Coronary artery (tissue), 2 donors: ENCODE measurements at regions not wholly inside any gene's neighbourhood (a gene's known extent, or its start where the extent isn't known, plus 50 kb on each side); places are given as distances from the start of the nearest gene placed in this dataset.

Source experiments
- DNase-seq: peaks from one replicate; pipeline ENCODE4 v3.0.0-alpha.2; 2017; ENCODE audit warnings: low spot score
- H3K27ac ChIP-seq, 2 donors: fragments of 200-600 bp; sonication (generic); one replicate each; pipeline ENCODE4 v1.5.1; 2016 to 2019
- H3K4me3 ChIP-seq: fragments of 200-600 bp; sonication (generic); 2 replicates; pipeline ENCODE4 v1.5.1; 2016; ENCODE audit warnings: mild to moderate bottlenecking, moderate library complexity
- TF ChIP-seq, protein P1 (sequence below): fragments of 200-600 bp; sonication (generic); IDR thresholded peaks from one replicate; pipeline ENCODE4 v1.5.1; 2019; ENCODE audit warnings: antibody characterized with exemption

DNA sequence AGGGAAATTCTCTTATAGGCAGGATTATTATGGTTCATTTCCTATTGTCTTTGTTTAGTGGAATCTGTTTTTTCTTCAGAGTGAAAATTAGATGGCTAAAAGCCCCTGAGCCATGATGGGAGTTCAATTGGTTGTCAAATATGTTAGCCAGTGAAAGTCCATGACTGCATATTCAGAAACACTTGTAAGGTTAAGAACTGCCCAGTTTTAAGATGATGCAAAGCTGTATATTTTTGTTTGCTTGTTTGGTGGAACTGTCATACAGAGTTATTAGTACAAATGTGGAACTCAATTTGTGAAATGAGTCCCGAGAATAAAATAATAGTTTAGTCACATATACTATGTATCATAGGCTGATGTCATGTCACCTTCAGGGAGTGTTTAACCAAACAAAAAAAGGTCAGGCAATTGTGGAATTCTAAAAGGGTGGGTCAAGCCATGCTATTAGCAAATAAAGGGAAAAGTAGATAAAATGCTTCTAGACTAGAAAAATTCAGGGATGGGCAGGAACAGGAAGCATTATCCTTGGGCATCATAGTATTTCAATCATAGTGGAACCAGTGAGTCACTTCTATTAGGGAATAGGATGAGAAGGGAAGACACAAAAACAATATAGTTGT lies 248.3 kb upstream of the SLITRK1 start:
- no peak overlapping the region for H3K4me3 ChIP-seq
- TF ChIP-seq, protein P1, sequence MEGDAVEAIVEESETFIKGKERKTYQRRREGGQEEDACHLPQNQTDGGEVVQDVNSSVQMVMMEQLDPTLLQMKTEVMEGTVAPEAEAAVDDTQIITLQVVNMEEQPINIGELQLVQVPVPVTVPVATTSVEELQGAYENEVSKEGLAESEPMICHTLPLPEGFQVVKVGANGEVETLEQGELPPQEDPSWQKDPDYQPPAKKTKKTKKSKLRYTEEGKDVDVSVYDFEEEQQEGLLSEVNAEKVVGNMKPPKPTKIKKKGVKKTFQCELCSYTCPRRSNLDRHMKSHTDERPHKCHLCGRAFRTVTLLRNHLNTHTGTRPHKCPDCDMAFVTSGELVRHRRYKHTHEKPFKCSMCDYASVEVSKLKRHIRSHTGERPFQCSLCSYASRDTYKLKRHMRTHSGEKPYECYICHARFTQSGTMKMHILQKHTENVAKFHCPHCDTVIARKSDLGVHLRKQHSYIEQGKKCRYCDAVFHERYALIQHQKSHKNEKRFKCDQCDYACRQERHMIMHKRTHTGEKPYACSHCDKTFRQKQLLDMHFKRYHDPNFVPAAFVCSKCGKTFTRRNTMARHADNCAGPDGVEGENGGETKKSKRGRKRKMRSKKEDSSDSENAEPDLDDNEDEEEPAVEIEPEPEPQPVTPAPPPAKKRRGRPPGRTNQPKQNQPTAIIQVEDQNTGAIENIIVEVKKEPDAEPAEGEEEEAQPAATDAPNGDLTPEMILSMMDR = no peak
- H3K27ac ChIP-seq = no peak overlapping the region
- DNase-seq = no peak

DNA sequence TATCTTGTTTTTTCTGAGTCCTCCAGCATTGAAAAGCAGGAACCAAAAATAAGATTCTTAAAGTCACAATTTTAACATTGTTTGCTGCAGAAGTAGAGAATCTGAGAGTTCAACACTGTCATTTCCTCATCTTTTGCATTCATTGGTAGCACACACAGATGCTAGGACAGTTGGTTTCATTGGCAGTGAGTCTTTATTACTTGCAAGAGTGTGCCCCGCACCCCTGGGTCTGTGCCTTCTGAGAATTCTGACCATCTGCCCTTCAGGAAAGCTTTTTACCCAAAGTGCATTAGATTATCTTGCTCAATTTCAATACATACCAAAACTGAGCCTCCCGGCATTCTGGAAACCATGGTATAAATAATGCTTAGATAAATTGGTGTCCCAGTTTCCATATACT lies 247.7 kb upstream of the SLITRK1 start:
- H3K4me3 ChIP-seq = no peak overlapping the region
- no peak overlapping the region for H3K27ac ChIP-seq
- DNase-seq = no peak
- TF ChIP-seq, protein P1 = no peak

DNA sequence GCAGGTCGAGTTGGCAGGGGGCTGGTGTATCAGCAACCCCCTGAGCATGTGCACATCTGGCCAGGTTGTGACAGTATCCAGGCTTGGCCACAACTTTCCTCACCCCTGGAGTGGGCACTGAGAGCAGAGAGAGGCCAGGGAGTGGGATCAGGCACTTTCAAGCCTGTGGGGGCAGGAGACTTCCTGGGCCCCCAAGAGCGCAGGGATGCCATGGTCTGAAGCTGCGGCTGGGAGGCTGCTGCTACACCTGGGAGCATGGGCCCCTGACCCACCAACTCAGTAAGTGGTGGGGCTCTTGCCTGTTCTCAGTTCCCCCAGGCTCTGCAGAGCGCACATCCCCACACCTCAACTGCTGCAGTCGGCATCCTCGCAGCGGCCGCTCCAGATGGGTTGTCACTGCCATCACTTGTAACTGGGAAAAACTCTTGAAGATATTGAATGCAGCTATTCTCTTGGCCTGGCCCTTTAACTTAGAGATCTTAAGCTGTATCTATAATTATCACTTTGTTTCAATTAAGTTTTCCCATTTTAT lies 245.4 kb upstream of the SLITRK1 start:
- H3K4me3 ChIP-seq = no peak overlapping the region
- TF ChIP-seq, protein P1 = no peak
- DNase-seq = no peak
- no peak overlapping the region for H3K27ac ChIP-seq

DNA sequence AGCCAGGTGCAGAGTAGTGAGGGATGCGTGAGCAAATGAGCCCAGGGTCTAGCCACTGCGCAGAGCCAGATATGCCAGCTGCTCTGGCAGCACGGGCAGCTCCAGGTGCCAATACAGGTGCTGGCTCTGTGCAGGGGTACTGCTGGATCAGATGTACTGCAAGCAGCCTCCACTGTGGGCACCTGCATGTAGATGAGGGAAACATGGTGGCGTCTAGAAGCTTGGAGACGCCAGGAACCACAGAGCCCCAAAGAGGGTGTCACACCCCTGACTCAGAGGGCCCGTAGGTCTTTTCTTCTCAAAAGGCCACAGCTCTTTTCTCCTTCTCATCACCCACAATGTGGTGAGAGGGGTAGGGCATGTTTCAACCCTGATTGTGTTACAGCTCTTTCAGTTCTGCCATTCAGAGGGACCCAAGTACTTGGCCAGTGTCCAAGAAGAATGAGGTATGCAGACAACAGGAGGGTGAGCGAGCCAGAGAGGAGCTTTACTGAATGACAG lies 244.4 kb upstream of the SLITRK1 start:
- no peak for DNase-seq
- no peak overlapping the region for H3K27ac ChIP-seq
- TF ChIP-seq, protein P1 = no peak
- H3K4me3 ChIP-seq = no peak overlapping the region

DNA sequence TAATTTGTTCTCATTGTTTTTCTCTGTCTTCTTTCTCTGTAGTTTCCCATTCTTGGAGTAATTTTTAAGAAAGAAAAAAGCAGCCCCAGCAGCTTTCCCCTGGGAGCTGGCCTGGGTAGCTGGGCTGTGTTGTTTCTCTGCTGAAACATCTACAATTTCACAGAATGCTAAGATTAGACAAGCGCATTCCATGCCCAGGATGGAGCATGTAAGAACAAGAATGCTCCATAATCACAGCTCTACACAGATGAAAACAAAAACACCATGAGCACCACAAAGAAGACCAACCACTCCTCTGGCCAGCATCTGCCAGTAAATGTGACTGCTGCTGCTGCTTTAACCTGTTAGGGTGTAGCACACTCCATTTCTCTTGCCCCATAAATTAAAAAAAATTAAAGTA lies 239.2 kb upstream of the SLITRK1 start:
- DNase-seq = no peak
- TF ChIP-seq, protein P1 = no peak

DNA sequence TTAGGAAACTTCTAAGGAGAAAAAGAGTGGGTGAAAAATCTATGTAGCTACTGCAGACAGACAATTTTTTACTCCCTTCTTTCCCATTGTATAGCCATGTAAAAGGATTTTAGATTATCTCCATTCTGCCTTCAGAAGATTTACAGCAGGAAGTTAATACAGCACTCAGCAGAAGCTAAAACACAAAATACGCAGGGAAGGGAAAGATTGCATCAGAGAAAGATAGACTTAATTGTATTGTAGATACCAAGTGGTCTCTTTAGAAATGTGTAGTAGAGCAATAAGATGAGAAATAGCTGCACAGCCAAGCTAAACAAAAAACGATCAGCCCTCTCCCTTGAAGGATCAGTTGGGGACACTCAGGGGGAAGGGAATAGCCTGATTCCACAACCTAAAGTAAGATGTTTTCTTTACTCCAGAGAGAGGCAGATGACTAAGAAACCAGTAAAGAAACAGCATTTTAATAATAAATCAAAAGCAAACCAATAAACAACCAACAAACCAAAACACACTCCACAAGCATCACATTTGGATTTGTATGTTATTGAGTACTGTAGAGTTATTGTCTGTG lies 236.7 kb upstream of the SLITRK1 start:
- no peak overlapping the region for H3K4me3 ChIP-seq
- H3K27ac ChIP-seq = no peak overlapping the region
- no peak for DNase-seq
- TF ChIP-seq, protein P1 = no peak

More for the DNA sequence above, 239.2 kb upstream of the SLITRK1 start:
- H3K4me3 ChIP-seq = no peak overlapping the region
- no peak overlapping the region for H3K27ac ChIP-seq

DNA sequence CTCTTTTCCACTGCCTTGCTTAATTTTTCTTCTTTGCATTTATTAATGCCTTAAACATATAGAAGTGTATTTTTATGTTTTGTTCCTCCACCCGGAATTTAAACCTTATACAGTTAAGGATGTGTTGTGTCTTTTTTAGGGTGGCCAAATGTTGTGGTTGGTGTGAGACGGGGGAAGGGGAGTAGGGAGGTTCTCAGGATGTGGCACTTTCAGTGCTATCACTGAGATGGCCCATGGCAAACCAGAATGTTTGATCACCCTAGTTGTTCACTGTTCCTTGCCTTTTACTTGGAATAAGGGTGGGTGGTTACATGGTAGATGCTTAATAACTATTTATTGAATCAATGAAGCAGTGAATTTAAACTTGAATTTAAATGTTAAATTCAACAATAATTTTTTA lies 216.0 kb upstream of the SLITRK1 start:
- no peak for DNase-seq
- H3K27ac ChIP-seq = no peak overlapping the region
- H3K4me3 ChIP-seq = no peak overlapping the region
- TF ChIP-seq, protein P1 = no peak
